NCI-H524 treated with DMSO at 0.1 percent for 48 hours (cell line): ENCODE measurements at regions not wholly inside any gene's neighbourhood (a gene's known extent, or its start where the extent isn't known, plus 50 kb on each side); places are given as distances from the start of the nearest gene placed in this dataset.
"Not testable (repeated sequence)": the region's sequence is repeated elsewhere in the genome, so short reads cannot be mapped to it uniquely, and the experiment has no call there.

ENCODE experiments used
- DNase-seq: peaks from one replicate; lab custom pipeline; 2025; lab: John Stamatoyannopoulos, UW

- DNase-seq: no peak
Measured at GRCh38 chr2:75389271-75389670, 171.5 kb downstream of the EVA1A start.

GRCh38 chr2:75381032-75381431, 179.7 kb downstream of the EVA1A start:
- DNase-seq: no peak

- no peak for DNase-seq
Measured at GRCh38 chr2:75379476-75380210, 180.3 kb upstream of the TACR1 start.

- no peak for DNase-seq
Measured at GRCh38 chr2:75375646-75376582, 176.6 kb upstream of the TACR1 start.

GRCh38 chr2:75374414-75374957, 175.2 kb upstream of the TACR1 start:
- not testable (repeated sequence) for DNase-seq

- DNase-seq: no peak
Measured at GRCh38 chr2:75367401-75367800, 168.1 kb upstream of the TACR1 start.

- DNase-seq: no peak
Measured at GRCh38 chr2:75361486-75361885, 162.2 kb upstream of the TACR1 start.

GRCh38 chr2:75360945-75361344, 161.6 kb upstream of the TACR1 start:
- DNase-seq: no peak

- peak; percentile 25 for DNase-seq
Measured at GRCh38 chr2:75356865-75357264, 157.5 kb upstream of the TACR1 start.

- no peak for DNase-seq
Measured at GRCh38 chr2:75353131-75353530, 153.8 kb upstream of the TACR1 start.

- no peak for DNase-seq
Measured at GRCh38 chr2:75348307-75348706, 149.0 kb upstream of the TACR1 start.

GRCh38 chr2:75344146-75344545, 144.8 kb upstream of the TACR1 start:
- no peak for DNase-seq

GRCh38 chr2:75342504-75343175, 143.3 kb upstream of the TACR1 start:
- DNase-seq: no peak

GRCh38 chr2:75340560-75340959, 141.2 kb upstream of the TACR1 start:
- DNase-seq: no peak

- no peak for DNase-seq
Measured at GRCh38 chr2:75338461-75338860, 139.1 kb upstream of the TACR1 start.

GRCh38 chr2:75337619-75338018, 138.3 kb upstream of the TACR1 start:
- DNase-seq: no peak

GRCh38 chr2:75337016-75337415, 137.7 kb upstream of the TACR1 start:
- no peak for DNase-seq

GRCh38 chr2:75336451-75336850, 137.1 kb upstream of the TACR1 start:
- DNase-seq: no peak

GRCh38 chr2:75334076-75334475, 134.8 kb upstream of the TACR1 start:
- DNase-seq: no peak

GRCh38 chr2:75333646-75334045, 134.3 kb upstream of the TACR1 start:
- DNase-seq: peak; percentile 13

- DNase-seq: no peak
Measured at GRCh38 chr2:75328156-75328555, 128.8 kb upstream of the TACR1 start.

- DNase-seq: no peak
Measured at GRCh38 chr2:75327334-75327733, 128.0 kb upstream of the TACR1 start.
